ENCODE measurements at regions not wholly inside any gene's neighbourhood (a gene's known extent, or its start where the extent isn't known, plus 50 kb on each side); places are given as distances from the start of the nearest gene placed in this dataset.
A peak's percentile ranks its signal among the peaks of the same experiment; 100 is the strongest.
"Not testable (repeated sequence)": the region's sequence is repeated elsewhere in the genome, so short reads cannot be mapped to it uniquely, and the experiment has no call there.

DNA sequence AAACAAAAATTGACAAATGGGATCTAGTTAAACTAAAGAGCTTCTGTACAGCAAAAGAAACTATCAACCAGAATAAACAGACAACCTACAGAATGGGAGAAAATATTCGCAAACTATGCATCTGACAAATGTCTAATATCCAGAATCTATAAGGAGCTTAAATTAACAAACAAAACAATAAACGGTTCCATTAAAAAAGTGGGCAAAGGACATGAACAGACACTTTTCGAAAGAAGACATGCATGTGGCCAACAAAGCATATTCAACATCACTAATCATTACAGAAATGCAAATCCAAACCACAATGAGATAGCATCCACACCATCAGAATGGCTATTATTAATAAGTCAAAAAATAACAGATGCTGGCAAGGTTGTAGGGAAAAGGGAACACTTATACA lies 50.5 kb upstream of the MED13L start:
- not testable (repeated sequence) for DNase-seq (ENCODE audit: low read depth in 4 of 4, low spot score in 1 of 4)

GRCh38 chr12:116331876-116332275 lies 54.4 kb upstream of the MED13L start:
- no peak for DNase-seq (ENCODE audit: low read depth in 4 of 4, low spot score in 1 of 4)

DNA sequence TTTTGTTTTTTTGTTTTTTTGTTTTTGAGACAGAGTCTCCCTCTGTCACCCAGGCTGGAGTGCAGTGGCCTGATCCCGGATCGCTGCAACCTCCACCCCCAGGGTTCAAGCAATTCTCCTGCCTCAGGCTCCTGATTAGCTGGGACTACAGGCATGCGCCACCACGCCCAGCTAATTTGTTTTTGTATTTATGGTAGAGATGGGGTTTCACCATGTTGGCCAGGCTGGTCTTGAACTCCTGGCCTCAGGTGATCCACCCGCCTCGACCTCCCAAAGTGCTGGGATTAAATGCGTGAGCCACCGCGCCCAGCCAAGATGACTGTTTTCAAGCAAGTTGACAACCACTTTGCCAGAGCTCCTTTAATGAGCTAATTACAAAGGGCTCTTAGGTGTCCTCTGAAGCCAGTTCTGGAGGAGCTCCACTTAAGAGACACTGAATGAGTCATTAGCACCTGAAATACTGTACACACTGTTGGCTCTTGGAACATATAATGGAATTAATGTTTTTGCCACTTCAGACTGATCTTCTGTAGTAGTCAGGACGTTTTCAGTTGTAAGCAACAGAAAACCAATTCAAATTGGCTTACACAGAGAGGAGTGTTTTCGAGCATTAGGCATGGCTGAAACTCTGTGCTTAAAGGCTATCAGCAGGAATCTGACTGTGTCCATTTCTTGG lies 55.4 kb upstream of the MED13L start:
- DNase-seq (ENCODE audit: low read depth in 4 of 4, low spot score in 1 of 4): no peak

- DNase-seq (ENCODE audit: low read depth in 4 of 4, low spot score in 1 of 4): no peak
Measured at GRCh38 chr12:116333402-116333801, 55.9 kb upstream of the MED13L start.

DNA sequence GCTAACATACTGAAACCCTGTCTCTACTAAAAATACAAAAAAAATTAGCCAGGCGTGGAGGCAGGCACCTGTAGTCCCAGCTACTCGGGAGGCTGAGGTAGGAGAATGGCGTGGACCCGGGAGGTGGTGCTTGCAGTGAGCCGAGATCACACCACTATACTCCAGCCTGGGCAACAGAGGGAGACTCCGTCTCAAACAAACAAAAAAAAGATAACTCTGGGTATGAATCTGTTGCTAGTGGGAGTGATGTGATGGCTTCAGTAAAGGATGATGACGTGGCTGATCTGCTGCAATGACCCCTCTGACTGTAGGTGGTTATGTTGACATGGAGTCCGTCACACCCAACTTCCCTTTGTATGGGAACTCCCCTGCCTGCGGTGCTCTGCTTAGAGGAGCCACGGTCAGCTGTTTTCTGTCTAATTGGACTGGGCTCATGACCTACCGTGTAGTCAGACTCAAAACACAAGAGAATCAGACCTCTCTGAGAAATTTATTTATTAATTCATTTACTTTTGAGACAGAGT lies 59.1 kb upstream of the MED13L start:
- DNase-seq (ENCODE audit: low read depth in 4 of 4, low spot score in 1 of 4): no peak

- DNase-seq (ENCODE audit: low read depth in 4 of 4, low spot score in 1 of 4): no peak
Measured at GRCh38 chr12:116337312-116337711, 59.8 kb upstream of the MED13L start.

DNA sequence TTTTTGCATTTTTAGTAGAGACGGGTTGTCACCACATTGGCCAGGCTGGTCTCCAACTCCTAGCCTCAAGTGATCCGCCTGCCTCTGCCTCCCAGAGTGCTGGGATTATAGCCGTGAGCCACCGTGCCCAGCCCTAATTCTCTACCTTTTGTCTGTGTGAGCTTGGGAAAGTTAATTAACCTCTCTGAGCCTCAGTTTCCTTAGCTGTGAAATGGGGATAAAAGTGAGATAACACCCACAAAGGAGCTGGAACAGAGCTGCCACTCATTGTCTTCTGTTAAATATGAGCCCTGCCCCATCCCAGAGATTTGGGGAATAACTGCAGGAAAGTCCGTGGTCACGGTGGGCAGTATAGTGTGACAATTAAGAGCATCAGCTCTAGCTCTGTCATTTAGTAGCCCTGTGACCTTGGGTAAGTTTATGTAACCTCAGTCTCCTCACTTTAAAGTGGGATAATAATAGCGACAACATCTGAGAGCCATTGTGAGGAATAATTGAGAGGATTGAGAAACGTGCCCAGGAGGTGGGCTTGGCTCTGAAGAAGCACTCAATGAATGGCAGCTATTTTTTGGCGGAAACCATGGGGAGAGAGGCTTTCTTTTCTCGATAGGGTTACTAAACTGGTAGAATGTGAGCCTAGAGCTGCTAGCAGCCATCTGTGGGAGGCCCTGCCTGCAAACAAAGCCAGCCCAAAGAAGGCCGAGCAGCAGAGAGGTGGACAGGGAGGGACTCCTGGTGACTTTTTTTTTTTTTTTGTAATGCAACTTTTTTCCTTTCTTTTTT lies 60.8 kb upstream of the MED13L start:
- DNase-seq (ENCODE audit: low read depth in 4 of 4, low spot score in 1 of 4): no peak

DNA sequence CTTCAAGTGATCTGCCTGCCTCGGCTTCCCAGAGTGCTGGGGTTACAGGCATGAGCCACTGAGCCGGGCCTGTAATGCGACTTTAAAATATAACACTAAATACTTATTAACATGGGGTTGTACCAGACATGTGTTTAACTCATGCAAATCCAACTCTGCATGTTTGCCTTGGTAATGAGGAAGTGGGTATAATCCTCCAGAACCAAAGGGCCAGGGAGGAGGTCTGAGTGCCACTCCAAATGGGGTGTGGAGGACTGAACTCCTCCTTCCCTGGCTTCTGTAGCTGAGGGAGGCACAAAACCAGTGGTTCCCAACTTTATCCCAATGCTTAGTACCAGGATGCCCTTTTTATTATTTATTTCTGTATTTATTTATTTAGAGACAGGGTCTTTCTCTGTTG lies 61.6 kb upstream of the MED13L start:
- no peak for DNase-seq (ENCODE audit: low read depth in 4 of 4, low spot score in 1 of 4)

DNA sequence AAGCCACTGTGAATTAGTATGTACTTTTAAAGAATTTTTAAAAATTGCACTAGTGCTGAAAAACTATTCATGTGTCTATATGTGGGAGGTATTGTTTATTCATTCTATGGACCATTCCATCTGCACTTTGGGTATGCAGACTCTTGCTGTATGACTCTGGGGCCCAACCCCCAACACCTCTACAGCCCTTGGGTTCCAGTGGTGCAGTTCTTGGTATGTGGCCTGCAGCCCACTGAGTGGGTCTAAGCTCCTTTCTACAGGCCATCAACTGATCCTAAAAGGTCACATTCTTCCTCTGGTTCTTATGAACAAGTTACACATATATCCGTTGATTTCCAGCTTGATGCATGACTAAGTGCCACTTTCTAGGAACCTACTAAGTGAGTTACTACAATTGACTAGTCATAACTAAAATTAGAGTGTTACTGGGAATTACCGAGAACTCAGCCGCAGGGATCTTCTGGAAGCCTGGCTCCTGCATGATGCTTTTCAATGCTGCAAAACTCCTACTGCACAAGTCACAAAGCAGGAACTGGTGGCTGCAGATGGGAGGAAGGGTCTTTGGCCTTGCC lies 62.4 kb upstream of the MED13L start:
- DNase-seq (ENCODE audit: low read depth in 4 of 4, low spot score in 1 of 4): no peak

GRCh38 chr12:116343331-116343884 lies 65.9 kb upstream of the MED13L start:
- DNase-seq (ENCODE audit: low read depth in 4 of 4, low spot score in 1 of 4): no peak

- DNase-seq (ENCODE audit: low read depth in 4 of 4, low spot score in 1 of 4): no peak
Measured at GRCh38 chr12:116346222-116346621, 68.7 kb upstream of the MED13L start.

- no peak for DNase-seq (ENCODE audit: low read depth in 4 of 4, low spot score in 1 of 4)
Measured at GRCh38 chr12:116346741-116347140, 69.2 kb upstream of the MED13L start.

DNA sequence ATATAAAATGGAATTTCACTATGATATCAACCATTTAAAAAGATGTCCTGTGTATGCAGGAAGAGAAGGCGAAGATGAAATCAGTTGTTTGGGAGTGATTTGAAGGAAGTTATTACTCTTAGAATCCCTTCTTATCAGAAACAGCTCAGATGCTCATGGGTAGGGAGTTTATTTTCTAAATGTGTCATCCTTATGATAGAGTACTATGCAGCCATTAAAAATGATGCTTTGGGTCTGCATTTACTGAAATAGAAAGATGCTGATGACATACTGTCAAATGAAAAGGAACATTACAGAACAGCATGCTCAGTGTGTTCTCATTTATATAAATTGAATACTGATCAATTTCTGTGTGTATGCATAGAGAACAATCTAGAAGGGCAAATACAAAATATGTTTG lies 69.8 kb upstream of the MED13L start:
- DNase-seq (ENCODE audit: low read depth in 4 of 4, low spot score in 1 of 4): no peak

GRCh38 chr12:116352315-116352835 lies 74.9 kb upstream of the MED13L start:
- DNase-seq (ENCODE audit: low read depth in 4 of 4, low spot score in 1 of 4): no peak

- DNase-seq (ENCODE audit: low read depth in 4 of 4, low spot score in 1 of 4): no peak
Measured at GRCh38 chr12:116353958-116354357, 76.5 kb upstream of the MED13L start.

DNA sequence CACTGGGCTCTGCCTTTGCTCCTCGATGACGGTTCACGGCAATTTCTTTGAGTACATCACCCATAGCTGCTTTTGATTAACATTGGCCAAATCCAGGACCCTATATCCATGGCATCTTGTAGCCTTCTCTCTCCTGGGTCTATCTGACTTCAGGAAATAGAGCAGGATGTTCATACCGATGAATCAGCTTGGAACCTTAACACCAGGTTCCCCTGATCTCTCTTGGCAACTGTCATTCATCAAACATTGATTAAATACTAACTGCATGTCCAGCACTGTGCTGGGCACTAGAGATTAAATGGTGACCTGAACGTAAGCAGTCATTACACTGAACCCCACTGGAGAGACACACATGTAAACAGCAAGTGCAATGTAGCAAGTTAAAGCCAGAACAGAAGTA lies 77.0 kb upstream of the MED13L start:
- DNase-seq (ENCODE audit: low read depth in 4 of 4, low spot score in 1 of 4): no peak

- no peak for DNase-seq (ENCODE audit: low read depth in 4 of 4, low spot score in 1 of 4)
Measured at GRCh38 chr12:116354950-116355783, 77.7 kb upstream of the MED13L start.

GRCh38 chr12:116358536-116358892 lies 81.0 kb upstream of the MED13L start:
- DNase-seq (ENCODE audit: low read depth in 4 of 4, low spot score in 1 of 4): no peak

DNA sequence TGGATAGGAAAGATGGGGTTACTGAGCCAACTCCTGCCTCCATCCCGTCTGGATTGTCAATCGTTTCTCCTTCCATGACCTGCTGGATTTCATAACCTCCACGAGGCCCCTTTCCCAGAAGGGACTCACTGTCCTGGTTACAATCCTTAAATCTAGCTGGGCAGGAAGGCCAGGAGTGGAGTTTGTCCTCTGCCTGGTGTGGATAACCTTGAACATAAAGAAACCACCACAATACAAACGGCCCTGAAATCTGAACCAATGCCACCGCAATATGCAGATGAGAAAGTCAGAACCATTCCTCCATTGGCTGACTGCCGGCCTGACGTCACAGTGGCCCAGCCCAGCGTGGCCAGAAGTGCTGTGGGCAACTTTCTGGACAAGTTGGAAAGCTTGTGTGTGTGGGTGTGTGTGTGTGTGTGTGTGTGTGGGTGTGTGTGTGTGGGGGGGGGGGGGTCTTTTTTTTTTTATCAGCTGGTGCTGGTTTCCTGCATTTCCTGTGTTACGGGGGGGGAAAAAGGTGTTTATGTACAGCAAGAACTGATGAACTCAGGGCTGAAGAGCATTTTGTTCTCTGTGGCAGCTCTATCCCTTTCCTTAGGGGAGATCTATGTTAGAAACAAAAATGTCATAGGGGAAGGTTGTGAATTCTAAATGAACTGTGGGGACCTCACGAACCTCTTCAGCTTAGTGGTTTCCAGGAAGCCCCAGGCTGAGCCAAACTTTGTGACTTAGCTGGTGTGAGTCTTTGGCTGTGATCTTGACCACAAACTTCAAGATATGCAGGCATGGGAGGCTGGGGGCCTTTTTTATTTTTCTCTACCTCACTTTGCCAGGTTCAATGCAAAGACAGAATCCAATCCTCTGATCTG lies 81.6 kb upstream of the MED13L start:
- peak in 2 of 4 experiments; percentile 12 to 43 for DNase-seq (ENCODE audit: low read depth in 4 of 4, low spot score in 1 of 4)

Data from stimulated activated CD4-positive, alpha-beta T cell treated with anti-CD3 and anti-CD28 coated beads, Interleukin-1b, Interleukin-23, amount 100 ng/mL, for 24 hours (primary cell).